Muscle of leg (tissue), 3 donors: ENCODE measurements at regions not wholly inside any gene's neighbourhood (a gene's known extent, or its start where the extent isn't known, plus 50 kb on each side); places are given as distances from the start of the nearest gene placed in this dataset.
A peak's percentile ranks its signal among the peaks of the same experiment; 100 is the strongest.
"Not testable (repeated sequence)": the region's sequence is repeated elsewhere in the genome, so short reads cannot be mapped to it uniquely, and the experiment has no call there.

ENCODE experiments used
- DNase-seq: peaks from one replicate; pipeline ENCODE4 v3.0.0; 2013
- H3K27ac ChIP-seq: one replicate; pipeline ENCODE4 v1.5.1; 2013; ENCODE audit warnings: mild to moderate bottlenecking, low read length, control low read depth
- H3K27me3 ChIP-seq: one replicate; pipeline ENCODE4 v1.6.1; 2013; ENCODE audit warnings: low read length; ENCODE audit not compliant: control insufficient read depth, insufficient read depth
- H3K36me3 ChIP-seq: one replicate; pipeline ENCODE4 v1.6.1; 2013; ENCODE audit warnings: low read length; ENCODE audit not compliant: control insufficient read depth, insufficient read depth
- H3K4me1 ChIP-seq: one replicate; pipeline ENCODE4 v1.6.1; 2013; ENCODE audit warnings: low read length; ENCODE audit not compliant: control insufficient read depth, insufficient read depth
- H3K4me3 ChIP-seq: one replicate; pipeline ENCODE4 v1.5.1; 2013; ENCODE audit warnings: low read length, control low read depth
- H3K9me3 ChIP-seq: replicated peaks from 2 replicates; pipeline ENCODE4 v1.6.1; 2013; ENCODE audit warnings: low read depth, low read length; ENCODE audit not compliant: control insufficient read depth
- WGBS: methylation state at CpG from one replicate; pipeline ENCODE4 v1.1.5; 2013; ENCODE audit warnings: missing lambda C conversion rate; ENCODE audit not compliant: insufficient coverage; 5-methylcytosine and 5-hydroxymethylcytosine counted together

DNA sequence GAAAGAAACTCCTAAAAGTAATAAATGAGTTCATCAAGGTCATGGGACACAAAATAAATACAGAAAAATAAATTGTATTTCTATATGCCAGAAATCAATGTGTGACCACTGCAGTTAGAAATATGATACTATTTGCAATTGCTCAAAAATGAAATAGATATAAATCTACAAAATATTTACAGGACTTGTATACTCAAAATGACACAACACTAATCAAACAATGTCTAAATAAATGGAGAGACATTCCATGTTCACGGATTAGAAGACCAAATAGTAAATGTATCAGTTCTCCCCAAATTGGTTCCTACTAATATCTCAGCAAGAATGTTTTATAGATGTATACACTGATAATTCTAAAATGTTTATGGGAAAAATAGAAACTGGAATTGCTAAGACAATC is 345.3 kb downstream of the NR2F1-AS1 start:
- H3K9me3 ChIP-seq: peaks cover 5% of the 10 kb centered on the region

DNA sequence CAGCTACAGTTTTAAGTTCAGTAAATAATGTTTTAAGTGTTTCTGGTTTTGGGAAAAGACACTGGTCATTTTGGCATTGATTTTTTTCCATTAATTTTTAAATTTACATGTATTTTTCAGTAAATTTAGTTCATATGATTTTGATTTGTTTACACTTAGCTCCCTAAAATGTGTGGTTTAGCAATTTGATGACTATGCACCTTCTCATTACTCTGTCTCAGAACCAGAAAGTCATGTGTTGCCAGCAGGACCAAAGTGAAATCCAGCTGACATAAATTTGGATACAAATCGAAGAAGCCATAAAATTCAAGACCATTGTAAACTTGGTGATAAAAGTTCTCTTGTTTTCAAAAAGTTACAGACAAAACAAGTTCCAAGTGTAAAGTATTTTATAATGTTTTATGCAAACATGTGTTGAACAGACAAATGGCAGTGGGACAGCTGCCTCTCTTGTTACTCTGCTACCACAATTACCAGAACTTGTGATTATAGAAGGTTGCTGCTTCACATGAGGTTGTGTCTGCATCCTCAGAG is 354.8 kb downstream of the NR2F1-AS1 start:
- H3K27ac ChIP-seq: no peak overlapping the region

More for the DNA sequence above, 345.3 kb downstream of the NR2F1-AS1 start:
- no peak for DNase-seq
- no peak overlapping the region for H3K4me3 ChIP-seq
- H3K27ac ChIP-seq: no peak overlapping the region
- no peaks in the 10 kb centered on the region for H3K4me1 ChIP-seq
- H3K27me3 ChIP-seq: no peaks in the 10 kb centered on the region
- no CpG with 5 or more reads among the region's 1 CpG for WGBS
- no peaks in the 10 kb centered on the region for H3K36me3 ChIP-seq

DNA sequence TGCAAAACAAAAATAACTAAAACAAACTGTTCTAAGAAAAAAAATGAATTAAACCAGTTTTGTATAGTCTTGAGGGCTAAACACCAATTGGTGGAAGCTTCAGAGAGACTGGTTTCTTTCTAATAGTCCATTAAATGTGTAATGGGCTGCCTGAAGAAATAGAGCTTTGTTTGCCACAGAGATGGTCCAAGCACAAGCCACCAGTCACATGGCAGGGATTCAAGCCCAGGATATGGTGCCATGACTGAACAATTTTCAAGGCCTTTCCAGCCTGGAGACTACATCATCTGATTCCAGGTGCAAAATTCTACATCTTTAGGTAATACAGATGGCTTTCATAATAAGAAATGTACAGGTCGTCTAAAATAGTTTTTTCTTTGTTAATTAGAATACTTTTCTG is 355.3 kb downstream of the NR2F1-AS1 start:
- H3K4me1 ChIP-seq: no peaks in the 10 kb centered on the region
- no peak overlapping the region for H3K27ac ChIP-seq
- no CpG with 5 or more reads among the region's 1 CpG for WGBS
- H3K4me3 ChIP-seq: no peak overlapping the region
- DNase-seq: no peak
- H3K9me3 ChIP-seq: no peaks in the 10 kb centered on the region
- H3K36me3 ChIP-seq: no peaks in the 10 kb centered on the region
- H3K27me3 ChIP-seq: no peaks in the 10 kb centered on the region

More for the DNA sequence above, 354.8 kb downstream of the NR2F1-AS1 start:
- no CpG with 5 or more reads among the region's 1 CpG for WGBS
- Histone ChIP-seq H3K27me3 (no peaks in the 10 kb centered on the region), H3K4me1 (no peaks in the 10 kb centered on the region), H3K9me3 (no peaks in the 10 kb centered on the region), H3K36me3 (no peaks in the 10 kb centered on the region), H3K4me3 (no peak overlapping the region)
- no peak for DNase-seq

DNA sequence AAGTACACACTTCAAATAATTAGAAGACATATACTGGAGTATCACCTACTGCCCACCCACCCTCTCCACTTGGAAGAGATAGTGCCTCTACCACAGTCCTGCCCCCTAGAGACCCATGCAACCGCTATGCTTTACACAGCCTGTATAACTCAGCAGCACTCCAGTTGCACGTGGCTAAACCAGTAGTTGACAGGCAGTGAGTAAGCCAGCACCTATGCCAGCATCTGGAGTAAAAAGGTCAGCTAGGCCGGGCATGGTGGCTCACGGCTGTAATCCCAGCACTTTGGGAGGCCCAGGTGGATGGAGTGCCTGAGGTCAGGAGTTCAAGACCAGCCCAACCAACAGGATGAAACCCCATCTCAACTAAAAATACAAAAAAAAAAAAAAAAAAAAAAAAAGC is 356.4 kb downstream of the NR2F1-AS1 start:
- H3K27ac ChIP-seq: no peak overlapping the region

DNA sequence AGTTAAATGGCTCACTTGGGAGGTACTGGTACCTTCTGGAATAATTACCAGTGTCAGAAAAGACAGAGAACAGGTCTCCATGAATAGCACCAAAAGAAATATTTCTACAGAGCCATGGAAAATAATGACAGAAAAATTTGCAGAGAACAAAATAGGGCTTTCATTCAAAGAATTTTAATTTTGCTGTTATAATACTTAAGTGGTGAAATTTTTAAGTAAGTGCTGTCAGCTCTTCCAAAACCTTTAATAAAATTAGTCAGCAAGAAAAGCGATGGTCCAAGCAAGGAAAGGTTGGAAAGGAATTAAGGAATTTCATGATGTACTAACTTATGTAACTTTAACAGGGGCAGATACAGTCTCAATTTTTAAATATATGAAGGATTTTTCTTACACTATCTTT is 359.2 kb downstream of the NR2F1-AS1 start:
- no peak overlapping the region for H3K4me3 ChIP-seq
- H3K27ac ChIP-seq: no peak overlapping the region
- no peak for DNase-seq
- H3K9me3 ChIP-seq: no peaks in the 10 kb centered on the region
- H3K4me1 ChIP-seq: no peaks in the 10 kb centered on the region
- no CpG with 5 or more reads among the region's 1 CpG for WGBS
- H3K36me3 ChIP-seq: no peaks in the 10 kb centered on the region
- H3K27me3 ChIP-seq: no peaks in the 10 kb centered on the region

More for the DNA sequence above, 356.4 kb downstream of the NR2F1-AS1 start:
- no peaks in the 10 kb centered on the region for H3K9me3 ChIP-seq
- no peaks in the 10 kb centered on the region for H3K4me1 ChIP-seq
- no CpG with 5 or more reads among the region's 4 CpGs for WGBS
- no peaks in the 10 kb centered on the region for H3K36me3 ChIP-seq
- H3K27me3 ChIP-seq: no peaks in the 10 kb centered on the region
- no peak overlapping the region for H3K4me3 ChIP-seq
- no peak for DNase-seq

DNA sequence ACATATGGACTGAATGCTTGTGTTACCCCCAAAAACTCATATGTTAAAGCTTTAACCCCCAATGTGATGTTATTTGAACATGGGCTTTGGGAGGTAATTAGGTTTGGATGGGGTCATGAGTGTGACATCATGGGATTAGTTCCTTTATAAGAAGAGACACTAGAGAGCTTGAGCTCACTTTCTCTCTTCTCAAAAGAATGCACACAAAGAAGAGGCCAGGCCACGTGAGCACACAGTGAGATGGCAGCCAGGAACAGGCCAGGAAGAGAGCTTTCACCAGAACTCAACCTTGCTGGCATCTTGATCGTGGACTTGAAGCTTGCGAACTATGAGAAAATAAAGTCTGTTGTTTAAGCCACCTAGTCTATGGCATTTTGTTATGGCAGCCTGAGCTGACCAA is 360.6 kb downstream of the NR2F1-AS1 start:
- Histone ChIP-seq H3K36me3 (no peaks in the 10 kb centered on the region), H3K4me1 (no peaks in the 10 kb centered on the region), H3K27ac (no peak overlapping the region), H3K27me3 (no peaks in the 10 kb centered on the region), H3K4me3 (no peak overlapping the region), H3K9me3 (no peaks in the 10 kb centered on the region)
- DNase-seq: no peak
- WGBS: 22% methylated on average over 1 of the region's 3 CpGs

DNA sequence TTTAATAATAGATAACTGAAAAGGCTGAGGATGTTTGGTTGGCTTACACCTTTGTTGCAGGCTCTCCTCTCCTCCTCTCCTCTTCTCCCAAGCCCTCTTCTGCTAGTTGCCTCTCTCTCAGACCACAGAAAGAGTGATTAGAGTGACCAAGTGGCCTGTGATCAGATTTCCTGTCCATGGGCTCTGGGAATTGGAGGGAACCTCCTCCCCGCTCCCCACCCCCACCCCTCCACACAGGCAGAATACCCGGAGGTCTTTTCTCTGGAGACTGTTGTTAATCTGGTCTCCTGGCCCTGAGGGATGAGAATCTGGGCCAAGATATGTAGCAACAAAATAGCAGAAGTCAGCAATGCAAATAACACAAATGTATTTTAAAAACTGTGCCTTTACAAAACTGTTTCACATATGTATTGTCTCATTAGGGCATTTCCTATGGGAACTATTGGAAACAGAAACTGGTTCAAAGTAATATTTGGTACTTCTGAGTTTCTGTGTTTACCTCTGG is 361.3 kb downstream of the NR2F1-AS1 start:
- Histone ChIP-seq H3K4me3 (no peak overlapping the region), H3K4me1 (no peaks in the 10 kb centered on the region), H3K9me3 (no peaks in the 10 kb centered on the region), H3K27ac (no peak overlapping the region), H3K27me3 (no peaks in the 10 kb centered on the region), H3K36me3 (no peaks in the 10 kb centered on the region)
- peak; percentile 29 for DNase-seq
- whole genome bisulfite sequencing: no CpG with 5 or more reads among the region's 2 CpGs

DNA sequence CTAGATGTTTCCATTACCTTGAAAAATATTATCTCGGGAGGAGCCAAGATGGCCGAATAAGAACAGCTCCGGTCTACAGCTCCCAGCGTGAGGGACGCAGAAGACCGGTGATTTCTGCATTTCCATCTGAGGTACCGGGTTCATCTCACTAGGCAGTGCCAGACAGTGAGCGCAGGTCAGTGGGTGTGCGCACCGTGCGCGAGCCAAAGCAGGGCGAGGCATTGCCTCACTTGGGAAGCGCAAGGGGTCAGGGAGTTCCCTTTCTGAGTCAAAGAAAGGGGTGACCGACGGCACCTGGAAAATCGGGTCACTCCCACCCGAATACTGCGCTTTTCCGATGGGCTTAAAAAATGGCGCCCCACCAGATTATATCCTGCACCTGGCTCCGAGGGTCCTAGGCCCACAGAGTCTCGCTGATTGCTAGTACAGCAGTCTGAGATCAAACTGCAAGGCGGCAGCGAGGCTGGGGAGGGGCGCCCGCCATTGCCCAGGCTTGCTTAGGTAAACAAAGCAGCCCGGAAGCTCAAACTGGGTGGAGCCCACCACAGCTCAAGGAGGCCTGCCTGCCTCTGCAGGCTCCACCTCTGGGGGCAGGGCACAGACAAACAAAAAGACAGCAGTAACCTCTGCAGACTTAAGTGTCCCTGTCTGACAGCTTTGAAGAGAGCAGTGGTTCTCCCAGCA is 367.8 kb downstream of the NR2F1-AS1 start:
- H3K9me3 ChIP-seq, H3K27me3 ChIP-seq, DNase-seq, H3K27ac ChIP-seq, H3K4me3 ChIP-seq, H3K4me1 ChIP-seq, H3K36me3 ChIP-seq: not testable (repeated sequence)
- WGBS: 100% methylated on average over 1 of the region's 28 CpGs

DNA sequence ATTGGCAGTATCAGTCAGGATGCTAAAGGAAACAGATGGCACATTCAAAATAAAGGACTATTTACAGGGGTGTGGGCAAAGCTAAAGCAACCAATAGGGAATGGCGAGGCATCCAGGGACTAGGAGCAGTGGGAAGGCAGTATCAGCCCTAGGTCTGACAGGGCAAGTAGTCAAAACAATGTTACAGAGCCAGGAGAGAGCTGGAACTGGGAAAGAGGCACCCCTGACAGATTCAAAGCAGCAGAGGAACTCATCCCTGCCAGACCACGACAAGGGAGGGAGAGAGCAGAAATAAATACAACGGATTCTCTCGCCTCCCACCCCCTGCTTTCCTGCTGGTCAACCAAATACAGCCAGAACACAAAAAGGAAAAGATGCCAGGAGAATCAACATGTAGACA is 371.5 kb downstream of the NR2F1-AS1 start:
- Histone ChIP-seq H3K27me3 (no peaks in the 10 kb centered on the region), H3K9me3 (no peaks in the 10 kb centered on the region), H3K36me3 (no peaks in the 10 kb centered on the region), H3K4me1 (peaks cover 6% of the 10 kb centered on the region), H3K27ac (no peak overlapping the region), H3K4me3 (no peak overlapping the region)
- peak; percentile 37 for DNase-seq
- 73% methylated on average over 1 of the region's 4 CpGs for WGBS

DNA sequence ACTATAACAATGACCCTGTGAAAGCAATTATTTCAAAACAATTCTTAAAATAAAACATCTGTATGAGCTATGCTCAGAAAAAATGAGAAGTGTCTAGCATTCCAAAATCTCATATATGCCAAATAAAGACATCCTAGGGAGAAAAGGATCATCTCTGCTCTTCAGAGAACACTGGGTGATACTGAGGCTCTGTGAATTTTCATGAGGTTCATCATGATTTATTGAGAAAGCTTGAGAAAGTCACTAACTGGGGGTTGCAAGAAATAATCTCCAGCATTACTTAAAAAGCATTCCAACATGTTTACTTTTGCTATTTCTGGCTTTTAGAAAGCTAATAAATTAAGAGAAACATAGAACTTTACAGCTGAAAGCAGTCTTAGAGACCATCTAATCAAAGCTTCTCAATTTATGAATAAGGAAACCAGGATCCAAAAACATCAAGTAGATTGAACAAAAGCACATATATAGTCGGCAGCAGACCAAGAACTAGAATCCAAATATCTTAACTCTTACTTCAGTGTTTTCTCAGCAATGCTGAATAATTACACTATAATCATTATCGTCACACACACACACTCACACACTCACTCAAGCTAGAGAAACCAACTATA is 372.8 kb downstream of the NR2F1-AS1 start:
- H3K4me1 ChIP-seq: peaks cover 6% of the 10 kb centered on the region
- H3K36me3 ChIP-seq: no peaks in the 10 kb centered on the region
- no peaks in the 10 kb centered on the region for H3K9me3 ChIP-seq
- no peaks in the 10 kb centered on the region for H3K27me3 ChIP-seq
- no peak overlapping the region for H3K27ac ChIP-seq
- DNase-seq: peak; percentile 42
- H3K4me3 ChIP-seq: no peak overlapping the region
- 0% methylated on average over 1 of the region's 2 CpGs for WGBS
